NOMO-1 (cell line): ENCODE measurements at regions not wholly inside any gene's neighbourhood (a gene's known extent, or its start where the extent isn't known, plus 50 kb on each side); places are given as distances from the start of the nearest gene placed in this dataset.
"Not testable (repeated sequence)": the region's sequence is repeated elsewhere in the genome, so short reads cannot be mapped to it uniquely, and the experiment has no call there.

Experiments
- DNase-seq, 2 experiments: peaks; one replicate each; lab custom pipeline; 2025; ENCODE audit not compliant: unreplicated experiment in 2 of 2; lab: John Stamatoyannopoulos, UW

DNA sequence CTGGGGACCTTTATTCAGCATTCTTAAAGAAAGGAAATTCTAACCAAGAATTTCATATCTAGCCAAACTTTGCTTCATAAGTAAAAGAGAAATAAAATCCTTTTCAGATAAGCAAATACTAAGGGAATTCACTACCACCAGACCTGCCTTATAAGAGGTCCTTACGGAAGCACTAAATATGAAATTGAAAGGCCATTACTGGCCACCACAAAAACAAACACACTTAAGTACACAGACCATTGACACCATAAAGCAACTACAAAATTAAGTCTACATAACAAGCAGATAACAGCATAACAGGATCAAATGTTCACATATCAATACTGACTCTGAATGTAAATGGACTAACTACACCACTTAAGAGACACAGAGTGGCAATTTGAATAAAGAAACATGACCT lies 361.4 kb upstream of the POU5F2 start:
- DNase-seq: no peak

DNA sequence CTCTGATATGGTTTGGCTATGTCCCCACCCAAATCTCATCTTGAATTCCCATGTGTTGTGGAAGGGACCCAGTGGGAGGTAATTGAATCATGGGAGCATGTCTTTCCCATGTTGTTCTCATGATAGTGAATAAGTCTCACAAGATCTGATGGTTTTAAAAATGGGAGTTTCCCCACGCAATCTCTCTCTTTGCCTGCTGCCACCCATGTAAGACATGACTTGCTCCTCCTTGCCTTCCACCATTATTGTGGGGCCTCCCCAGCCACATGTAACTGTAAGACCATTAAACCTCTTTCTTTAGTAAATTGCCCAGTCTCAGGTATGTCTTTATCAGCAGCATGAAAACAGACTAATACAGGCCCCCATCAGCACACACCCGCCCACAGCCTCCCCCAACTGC lies 356.0 kb upstream of the POU5F2 start:
- not testable (repeated sequence) for DNase-seq

DNA sequence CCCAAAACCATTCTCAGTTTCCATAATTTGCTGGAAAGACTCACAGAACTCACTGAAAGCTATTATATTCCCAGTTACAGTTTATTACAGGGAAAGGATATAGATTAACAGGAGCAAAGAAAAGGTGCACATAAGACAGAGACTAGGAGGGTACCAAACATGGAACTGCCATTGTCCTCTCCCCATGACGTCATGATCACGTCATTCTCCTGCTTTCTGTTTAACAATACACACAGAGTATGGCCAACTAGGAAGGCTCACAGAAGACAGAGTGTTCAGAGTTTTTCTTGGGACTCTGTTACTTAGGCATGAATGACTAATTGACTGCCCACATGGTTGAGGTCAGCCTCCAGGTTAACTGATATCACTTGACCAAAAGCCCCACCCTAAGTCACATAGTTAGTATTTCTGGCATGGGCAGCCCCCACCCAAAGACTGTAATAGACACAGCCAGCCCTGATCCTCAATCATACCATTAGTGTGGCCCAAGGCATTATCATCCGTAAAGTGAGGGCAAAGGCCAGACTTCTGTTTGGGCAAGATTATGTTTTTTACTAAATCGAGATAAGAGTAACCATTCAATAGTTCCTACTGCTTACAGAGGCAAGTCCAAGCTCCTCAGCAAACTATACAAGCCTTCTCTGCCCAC lies 353.5 kb upstream of the POU5F2 start:
- no peak for DNase-seq

- no peak for DNase-seq
Measured at GRCh38 chr5:94093300-94093699, 351.9 kb upstream of the POU5F2 start.

GRCh38 chr5:94086635-94087034 lies 345.2 kb upstream of the POU5F2 start:
- DNase-seq: not testable (repeated sequence)

GRCh38 chr5:94086194-94086593 lies 344.8 kb upstream of the POU5F2 start:
- no peak for DNase-seq

DNA sequence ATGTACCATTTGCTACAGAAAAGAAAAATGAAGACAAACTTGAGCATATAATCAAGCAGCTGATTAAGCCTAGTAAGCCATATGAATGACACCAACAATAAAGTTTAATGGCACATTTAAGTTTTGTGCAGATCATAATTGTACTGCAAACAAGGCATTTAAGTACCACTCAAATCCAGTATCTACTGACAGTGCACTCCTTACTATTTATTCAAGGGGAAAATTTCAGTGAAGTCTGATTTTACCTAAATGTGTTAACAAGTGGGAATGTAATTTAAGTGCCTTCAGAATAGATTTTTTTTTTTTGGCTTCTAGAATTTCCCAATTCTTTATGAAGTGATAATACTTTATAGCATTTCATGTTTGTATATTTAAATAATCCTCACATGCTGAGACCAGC lies 341.0 kb upstream of the POU5F2 start:
- no peak for DNase-seq

DNA sequence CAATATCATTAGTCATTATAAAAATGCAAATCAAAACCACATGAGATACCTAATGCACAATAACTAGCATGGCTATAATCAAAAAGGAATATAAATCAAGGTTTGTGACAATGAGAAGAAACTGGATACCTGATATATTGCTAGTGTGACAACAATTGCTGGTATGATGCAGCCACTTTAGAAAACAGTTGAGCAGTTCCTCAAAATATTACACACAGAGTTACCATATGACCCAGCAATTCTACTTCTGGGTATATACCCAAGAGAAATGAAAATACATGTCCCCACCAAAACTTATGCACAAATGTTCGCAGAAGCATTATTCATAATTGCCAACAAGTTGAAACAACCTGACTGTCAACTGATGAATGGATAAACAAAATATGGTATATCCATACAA lies 339.7 kb upstream of the POU5F2 start:
- DNase-seq: no peak

- DNase-seq: no peak
Measured at GRCh38 chr5:94080390-94080789, 339.0 kb upstream of the POU5F2 start.

GRCh38 chr5:94072116-94072515 lies 330.7 kb upstream of the POU5F2 start:
- no peak for DNase-seq

DNA sequence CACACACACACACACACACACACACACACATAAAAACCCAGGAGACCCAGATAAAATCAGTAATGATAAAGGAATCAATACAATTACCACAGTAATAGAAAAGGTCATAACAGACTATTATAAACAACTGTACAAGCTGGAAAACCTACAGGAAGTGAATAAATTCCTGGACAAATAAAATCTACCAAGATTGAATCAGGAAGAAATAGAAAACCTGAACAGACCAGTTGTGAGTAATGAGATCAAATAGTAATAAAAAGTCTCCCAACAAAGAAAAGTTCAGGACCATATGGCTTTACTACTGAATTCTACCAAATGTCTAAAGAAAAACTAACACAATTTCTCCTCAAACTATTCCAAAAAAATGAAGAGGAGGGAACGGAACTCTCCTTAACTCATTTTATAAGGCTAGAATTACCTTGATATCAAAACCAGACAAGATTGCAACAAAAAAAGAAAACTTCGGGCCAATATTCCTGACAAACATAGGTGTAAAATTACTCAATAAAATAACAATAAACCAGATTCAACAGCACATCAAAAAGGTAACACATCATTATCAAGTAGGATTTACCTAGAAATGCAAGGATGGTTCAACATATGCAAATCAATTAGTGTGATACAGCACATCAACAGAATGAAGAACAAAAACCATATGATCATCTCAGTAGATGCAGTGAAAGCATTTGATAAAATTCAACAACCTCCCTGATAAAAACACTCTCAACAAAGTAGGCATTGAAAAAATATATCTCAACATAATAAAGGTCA lies 325.2 kb upstream of the POU5F2 start:
- no peak for DNase-seq

GRCh38 chr5:94064025-94064424 lies 322.6 kb upstream of the POU5F2 start:
- DNase-seq: no peak

- DNase-seq: no peak
Measured at GRCh38 chr5:94057655-94058054, 316.3 kb upstream of the POU5F2 start.

DNA sequence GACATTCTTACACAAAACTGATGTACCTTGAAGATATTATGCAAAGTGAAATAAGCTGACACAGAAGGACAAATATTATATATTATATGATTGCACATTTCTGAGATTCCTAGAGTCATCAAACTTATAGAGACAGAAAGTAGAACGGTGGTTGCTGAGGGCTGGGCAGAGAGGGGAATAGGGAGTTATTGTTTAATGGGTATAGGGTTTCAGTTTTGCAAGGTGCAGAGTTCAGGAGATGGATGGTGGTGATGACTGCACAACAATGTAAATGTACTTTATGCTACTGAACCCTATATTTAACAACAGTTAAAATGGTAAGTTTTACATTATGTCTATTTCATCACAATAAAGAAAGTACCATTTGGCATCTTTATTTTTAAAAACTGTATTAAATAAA lies 315.8 kb upstream of the POU5F2 start:
- no peak for DNase-seq

DNA sequence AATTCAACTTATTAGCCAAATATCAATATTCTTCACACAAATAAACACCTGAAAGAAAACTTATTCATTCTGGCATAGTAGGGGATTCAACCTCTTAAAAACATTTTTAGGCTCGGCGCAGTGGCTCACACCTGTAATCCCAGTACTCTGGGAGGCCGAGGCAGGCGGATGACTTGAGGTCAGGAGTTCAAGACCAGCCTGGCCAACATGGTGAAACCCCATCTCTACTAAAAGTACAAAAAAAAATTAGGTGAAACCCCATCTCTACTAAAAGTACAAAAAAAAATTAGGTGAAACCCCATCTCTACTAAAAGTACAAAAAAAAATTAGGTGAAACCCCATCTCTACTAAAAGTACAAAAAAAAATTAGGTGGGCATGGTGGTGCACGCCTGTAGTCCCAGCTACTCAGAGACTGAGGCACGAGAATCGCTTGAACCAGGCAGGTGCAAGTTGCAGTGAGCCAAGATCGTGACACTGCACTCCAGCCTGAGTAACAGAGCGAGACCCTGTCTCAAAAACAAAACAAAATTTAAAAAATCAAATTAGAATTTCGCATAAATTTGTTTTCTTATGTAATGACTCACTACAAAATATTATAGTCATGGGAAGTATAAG lies 308.0 kb upstream of the POU5F2 start:
- DNase-seq: not testable (repeated sequence)

GRCh38 chr5:94045839-94046782 lies 304.7 kb upstream of the POU5F2 start:
- no peak for DNase-seq

DNA sequence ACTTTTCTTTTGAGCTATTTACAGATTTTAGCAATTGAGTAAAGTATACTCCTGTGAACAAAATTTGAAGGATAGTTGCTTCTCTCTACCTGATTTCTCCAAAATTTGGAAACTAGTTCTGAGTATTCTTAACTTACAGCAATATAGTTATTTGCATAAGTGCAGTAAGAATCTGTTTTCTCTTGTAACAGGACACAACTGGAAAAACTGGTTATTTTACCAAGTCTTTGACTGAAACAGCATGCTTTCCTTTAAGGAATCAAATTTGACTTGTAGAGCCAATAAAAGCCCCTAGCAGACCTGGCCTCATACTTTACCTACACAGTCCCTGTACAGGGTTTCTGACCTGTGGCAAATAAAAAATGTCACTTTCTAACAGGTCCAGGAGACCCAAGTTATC lies 301.9 kb upstream of the POU5F2 start:
- DNase-seq: no peak

- DNase-seq: no peak
Measured at GRCh38 chr5:94040591-94041148, 299.3 kb upstream of the POU5F2 start.

DNA sequence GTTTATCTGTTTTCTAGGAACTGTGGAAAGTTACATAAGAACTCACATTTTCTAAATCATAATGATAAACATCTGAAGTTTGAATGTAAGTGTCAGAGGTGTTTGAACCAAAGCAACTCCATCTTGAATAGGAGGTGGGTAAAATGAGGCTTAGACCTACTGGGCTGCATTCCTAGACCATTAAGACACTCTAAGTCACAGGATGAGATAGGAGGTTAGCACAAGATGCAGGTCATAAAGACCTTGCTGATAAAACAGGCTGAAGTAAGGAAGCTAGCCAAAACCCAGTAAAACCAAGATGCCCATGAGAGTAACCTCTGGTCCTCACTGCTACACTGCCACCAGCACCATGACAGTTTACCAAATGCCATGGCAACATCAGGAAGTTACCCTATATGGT lies 297.7 kb upstream of the POU5F2 start:
- DNase-seq: no peak

- no peak for DNase-seq
Measured at GRCh38 chr5:94031631-94032030, 290.2 kb upstream of the POU5F2 start.

DNA sequence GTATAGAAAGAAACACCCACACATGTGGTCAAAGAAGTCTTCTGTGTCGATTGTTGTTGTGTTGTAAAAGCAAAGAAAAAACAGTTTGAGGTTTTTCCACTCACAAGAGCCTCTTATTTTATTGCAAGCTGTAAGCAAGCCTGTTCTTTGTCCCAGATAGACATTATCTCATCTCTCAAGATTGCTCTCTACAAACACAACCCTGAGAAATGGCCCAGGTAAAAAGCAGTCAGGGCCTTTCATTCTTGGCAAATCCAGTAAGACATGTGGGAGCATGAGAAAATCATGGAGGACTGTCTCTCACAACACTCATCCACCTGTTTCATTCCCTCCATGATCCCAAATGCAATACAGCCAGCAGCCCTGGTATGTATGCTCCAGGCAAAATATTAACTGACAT lies 286.6 kb upstream of the POU5F2 start:
- no peak for DNase-seq
